GM19328 (cell line): ENCODE measurements at regions not wholly inside any gene's neighbourhood (a gene's known extent, or its start where the extent isn't known, plus 50 kb on each side); places are given as distances from the start of the nearest gene placed in this dataset.
"Not testable (repeated sequence)": the region's sequence is repeated elsewhere in the genome, so short reads cannot be mapped to it uniquely, and the experiment has no call there.

Source experiments
- ATAC-seq: cut with Tn5 transposase; IDR thresholded peaks from one replicate; pipeline ENCODE4 v1.9.1; 2021; ENCODE audit warnings: mild to moderate bottlenecking, moderate library complexity; ENCODE audit not compliant: unreplicated experiment

GRCh38 chr6:128599036-128599435, 78.6 kb upstream of the PTPRK start:
- no peak for ATAC-seq

GRCh38 chr6:128598571-128598970, 78.2 kb upstream of the PTPRK start:
- ATAC-seq = no peak

DNA sequence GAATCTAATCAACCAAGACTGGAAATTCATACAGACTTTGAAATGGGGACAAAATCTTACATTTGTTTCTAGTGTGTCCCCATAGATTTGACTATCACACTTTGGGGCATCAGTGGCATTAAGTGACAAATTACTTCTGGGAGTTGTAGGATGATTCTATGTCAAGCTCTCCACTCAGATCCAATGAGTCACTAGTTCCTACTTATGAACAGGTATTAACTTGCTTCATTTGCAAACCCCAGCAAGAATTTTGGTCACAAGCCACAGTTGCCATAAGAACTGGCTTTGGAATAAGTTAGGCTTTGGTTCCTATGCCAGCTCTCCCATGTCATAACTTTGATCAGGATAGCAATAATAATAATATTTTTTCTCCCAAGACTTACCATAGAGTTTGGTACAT, 77.6 kb upstream of the PTPRK start:
- no peak for ATAC-seq

DNA sequence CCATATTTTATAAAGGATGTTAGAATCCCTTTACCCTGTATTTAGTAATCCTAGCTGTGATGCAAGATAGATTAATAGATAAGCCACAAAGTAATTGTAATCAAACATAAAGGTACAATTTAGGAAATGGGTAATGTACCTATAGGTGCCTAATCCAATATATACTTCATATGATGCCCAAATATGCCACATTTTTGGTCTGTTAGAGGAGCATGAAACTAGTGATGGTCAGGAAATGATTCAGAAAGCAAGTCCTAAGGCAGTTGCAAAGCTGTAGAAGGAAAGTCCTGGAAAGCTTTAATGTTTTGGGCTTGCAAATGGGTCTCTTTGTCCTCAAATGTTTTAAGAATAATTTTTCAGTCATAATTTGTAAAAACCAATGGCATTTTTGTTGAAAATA, 76.6 kb upstream of the PTPRK start:
- ATAC-seq = no peak

DNA sequence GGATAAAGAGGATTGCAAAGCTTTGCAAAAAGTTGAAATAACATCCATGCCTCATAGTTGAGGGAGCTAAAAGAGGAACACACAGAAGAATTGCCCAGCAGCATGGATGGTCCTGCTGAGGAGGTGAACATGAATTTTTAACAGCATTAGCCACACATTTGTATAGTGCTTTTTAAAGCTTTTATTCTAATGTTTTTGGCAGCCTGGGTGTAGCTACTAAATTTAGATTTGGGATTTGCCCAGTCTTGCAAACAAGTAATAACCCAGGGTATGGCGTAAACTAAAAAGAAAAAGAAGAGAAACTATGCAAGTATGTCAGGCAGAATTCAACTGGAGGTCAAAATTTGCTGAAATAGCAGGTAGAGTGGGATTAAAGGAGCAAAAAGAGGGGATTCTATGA, 75.1 kb upstream of the PTPRK start:
- ATAC-seq = no peak

GRCh38 chr6:128586095-128586494, 65.7 kb upstream of the PTPRK start:
- no peak for ATAC-seq

- no peak for ATAC-seq
Observed at GRCh38 chr6:128580224-128581110, 60.1 kb upstream of the PTPRK start.

GRCh38 chr6:128575254-128575653, 54.9 kb upstream of the PTPRK start:
- not testable (repeated sequence) for ATAC-seq

- no peak for ATAC-seq
Observed at GRCh38 chr6:128574402-128574801, 54.0 kb upstream of the PTPRK start.

DNA sequence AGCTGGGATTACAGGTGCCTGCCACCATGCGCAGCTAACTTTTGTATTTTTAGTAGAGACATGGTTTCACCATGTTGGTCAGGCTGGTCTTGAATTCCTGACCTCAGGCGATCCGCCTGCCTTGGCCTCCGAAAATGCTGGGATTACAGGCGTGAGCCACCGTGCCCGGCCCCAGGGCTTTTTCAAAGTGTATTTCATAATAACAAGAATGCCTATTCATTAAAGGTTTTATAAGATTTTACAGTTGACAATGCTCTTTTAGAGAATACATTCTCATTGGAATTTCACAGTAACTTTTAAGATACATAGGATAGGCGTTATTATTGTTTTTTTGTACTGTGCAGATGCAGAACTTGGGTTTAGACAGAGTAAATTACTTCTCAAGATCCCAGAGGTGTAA, 52.6 kb upstream of the PTPRK start:
- no peak for ATAC-seq

DNA sequence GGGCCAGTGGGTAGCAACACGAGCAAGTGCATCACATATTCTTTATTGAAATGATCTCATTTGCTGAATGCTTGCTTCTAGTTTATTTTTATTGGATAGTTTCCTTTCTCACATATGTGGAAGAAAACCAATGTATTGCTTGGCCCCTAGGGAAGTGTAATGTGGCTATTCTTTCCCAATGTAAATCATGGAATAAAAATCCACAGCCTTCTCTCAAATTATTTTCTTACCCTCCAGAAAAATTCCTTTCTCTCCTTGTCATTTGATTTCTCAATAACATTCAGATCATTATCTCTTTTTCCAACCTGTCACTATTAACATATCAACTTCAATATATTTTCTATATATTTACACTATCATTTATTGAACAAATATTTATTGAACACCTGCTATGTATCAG, 51.9 kb upstream of the PTPRK start:
- ATAC-seq = no peak

DNA sequence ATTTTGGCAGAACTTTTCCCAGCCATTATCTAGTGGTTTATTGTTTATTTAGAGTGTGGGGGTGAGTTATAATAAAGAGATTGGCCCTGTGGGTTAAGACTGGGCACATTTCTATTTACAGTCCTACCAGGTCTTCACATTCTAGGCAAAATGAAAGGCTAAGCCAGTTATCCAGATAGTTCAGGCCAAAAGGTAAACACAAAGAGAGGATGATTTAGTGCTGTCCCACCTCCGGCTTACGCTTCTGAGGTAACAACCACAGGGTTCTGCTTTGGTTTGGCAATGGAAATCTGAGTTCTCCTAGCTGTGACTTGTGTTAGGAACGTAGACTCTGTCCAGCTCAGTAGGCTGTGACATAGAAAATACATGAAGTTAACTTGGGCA, 50.3 kb upstream of the PTPRK start:
- ATAC-seq = no peak

GRCh38 chr6:128569732-128570679, 49.6 kb upstream of the PTPRK start:
- ATAC-seq = no peak
